ENCODE measurements at regions not wholly inside any gene's neighbourhood (a gene's known extent, or its start where the extent isn't known, plus 50 kb on each side); places are given as distances from the start of the nearest gene placed in this dataset.
"Not testable (repeated sequence)": the region's sequence is repeated elsewhere in the genome, so short reads cannot be mapped to it uniquely, and the experiment has no call there.

DNA sequence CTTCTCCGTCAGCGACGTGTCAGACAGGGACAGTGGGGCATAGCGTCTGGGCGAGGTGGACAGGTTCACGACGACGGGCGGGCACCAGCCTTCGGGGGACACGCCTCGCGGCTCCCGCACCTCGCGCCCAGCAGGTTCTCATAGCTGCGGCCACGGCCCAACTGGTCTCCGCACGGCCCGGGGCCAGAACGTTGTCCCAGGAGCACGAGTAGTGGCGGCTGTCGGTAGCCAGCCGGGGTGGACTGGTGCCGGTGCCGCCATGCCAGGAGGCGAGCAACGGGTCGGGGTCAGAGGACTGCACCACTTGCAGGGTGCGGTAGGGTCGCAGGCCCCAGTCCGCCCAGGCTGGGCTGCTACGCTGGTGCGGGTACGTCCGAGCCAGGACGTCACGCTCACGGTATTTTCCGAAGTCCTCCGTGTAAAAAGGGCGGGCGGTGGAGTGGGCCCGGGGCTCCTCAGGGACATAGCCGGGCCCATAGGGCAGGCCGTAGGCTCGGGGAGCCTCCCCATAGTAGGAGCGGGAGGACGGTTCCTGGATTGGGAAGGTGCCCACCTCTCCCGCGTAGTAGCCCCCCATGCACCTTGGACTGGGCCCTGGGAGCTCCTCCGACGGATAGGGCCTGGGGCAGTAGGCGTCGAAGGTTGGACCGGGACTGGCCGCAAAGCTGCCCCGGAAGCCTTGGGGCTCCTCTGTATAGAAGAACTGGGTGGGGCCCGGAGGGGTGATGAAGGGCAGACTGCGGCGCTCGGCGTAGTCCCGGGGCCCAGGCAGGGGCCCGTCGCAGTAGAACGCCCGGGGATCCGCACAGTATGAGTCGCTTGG is 301.2 kb downstream of the CCDC74A start:
- DNase-seq = not testable (repeated sequence)

DNA sequence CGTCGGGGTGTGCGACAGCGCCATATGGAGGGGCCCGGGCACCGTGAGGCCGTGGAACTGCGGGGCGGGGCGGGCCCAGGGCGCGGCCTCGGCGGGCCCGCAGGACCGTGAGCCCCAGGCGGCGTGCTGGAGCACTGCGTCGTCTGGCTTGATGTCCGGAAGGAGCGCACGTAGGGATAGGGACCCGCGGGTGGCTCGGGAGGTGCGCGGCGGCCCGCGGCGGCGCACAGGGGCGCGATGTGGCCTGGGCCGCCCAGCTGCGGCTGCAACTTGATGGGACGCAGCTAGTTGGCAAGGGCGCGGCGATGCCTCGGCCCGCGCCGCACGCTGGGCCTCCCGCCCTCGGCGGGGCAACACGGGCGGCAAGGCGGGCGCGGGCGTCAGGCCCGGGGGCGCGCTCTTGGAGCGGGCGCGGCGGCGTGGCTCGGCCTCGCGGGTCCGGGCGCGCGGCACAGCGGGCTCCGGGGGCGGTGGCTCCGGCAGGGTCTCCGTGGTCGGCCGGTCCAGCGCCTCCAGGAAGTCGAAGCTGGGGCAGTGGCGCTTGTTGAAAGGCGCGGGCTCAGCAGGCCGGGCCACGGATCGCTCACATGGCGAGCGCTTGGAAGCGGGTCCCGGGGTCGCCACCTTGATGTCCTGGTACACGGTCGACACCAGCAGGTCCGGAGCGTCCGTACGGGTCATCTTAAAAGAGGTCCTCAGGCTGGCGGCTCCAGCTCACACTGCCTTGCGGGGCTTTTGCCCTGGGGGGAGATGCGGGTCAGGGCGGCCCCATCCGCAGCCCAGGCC is 302.0 kb downstream of the CCDC74A start:
- DNase-seq = not testable (repeated sequence)

DNA sequence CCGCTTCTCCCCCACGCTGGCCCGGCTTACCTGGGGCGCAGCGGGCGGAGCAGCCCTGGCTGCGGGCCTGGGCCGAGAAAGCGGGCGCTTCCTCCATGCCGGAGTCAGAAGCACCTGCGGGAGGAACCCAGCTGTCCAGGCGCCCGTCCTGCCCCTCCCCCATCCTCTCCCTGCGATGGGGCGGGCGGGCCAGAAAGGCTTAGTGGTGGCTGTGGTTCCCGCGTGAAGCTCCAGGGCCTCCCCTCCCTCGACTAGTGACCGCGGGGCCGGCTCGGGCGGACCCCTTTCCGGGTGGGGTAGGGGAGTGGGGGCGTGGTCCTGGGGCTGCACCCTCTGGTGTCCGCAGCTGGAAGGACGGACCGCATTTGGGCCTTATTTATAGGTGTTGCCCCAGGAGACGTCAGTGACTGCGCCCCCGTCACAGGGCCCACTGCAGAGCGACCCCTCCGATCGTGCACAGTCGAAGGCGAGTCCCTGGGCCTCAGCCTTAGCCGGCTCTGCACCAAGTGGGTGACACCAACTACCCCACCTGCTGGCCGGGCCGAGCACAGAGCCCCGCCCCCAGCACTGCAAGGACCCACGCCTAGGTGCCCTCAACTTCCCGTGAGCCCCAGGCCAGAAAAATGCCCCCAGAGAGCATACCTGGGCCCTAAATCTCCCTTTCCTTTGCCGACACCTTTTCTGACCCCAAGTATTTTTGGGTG is 302.7 kb downstream of the CCDC74A start:
- DNase-seq = not testable (repeated sequence)

DNA sequence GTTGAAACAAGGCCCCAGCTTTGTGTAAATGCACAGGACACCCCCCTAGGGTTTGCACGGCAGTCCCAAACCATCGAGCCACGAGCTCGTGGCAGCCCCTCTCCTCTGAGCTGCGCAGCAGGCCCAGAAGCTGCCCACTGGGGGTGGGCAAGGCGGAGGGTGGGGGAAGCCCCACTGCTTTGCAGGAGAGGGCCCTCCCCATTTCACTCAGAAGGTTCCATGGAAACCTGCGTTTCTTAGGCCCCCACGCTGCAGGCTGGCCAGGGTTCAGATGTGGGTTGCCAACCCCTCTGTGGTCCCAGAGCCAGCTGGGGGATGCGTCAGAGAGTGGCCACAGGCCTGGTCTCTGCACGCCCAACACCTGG is 303.2 kb downstream of the CCDC74A start:
- DNase-seq = not testable (repeated sequence)

DNA sequence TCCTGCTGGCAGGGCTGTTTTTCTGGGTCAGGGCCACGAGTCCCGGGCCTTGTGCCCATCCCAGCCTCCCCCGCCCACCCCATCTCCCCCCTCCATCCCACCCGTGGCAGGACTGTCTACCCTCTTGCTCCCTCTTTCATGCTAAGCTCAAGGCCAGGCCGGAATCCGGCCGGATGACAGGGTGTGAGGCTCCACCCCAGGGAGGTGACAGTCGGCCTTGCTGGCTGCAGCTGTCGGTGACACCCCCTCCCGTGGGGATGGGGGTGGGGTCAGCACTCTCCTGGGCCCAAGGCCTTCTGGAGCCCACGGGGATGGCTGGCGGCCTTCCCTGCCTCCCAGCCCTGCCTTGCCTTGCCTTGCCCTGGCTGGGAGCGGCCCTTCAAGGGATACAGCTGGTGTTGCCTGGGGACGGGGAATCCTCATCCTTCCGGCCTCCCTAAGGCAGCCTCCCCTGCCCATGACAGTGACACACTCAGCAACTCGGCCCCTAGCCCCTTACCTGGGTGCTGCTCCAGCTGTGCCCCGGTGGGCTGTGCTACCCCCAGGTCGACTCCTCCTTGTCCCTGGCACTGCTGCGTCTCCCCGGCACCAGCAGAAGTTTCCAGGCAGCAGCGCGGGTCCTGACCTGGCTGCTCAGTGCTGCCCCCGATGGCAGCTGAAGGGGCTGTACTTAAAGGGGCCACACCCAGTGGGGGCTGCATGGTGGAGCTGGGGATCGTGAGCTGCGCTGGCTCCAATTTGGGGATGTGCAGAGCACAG is 303.9 kb downstream of the CCDC74A start:
- peak; percentile 20 to 49 for DNase-seq

DNA sequence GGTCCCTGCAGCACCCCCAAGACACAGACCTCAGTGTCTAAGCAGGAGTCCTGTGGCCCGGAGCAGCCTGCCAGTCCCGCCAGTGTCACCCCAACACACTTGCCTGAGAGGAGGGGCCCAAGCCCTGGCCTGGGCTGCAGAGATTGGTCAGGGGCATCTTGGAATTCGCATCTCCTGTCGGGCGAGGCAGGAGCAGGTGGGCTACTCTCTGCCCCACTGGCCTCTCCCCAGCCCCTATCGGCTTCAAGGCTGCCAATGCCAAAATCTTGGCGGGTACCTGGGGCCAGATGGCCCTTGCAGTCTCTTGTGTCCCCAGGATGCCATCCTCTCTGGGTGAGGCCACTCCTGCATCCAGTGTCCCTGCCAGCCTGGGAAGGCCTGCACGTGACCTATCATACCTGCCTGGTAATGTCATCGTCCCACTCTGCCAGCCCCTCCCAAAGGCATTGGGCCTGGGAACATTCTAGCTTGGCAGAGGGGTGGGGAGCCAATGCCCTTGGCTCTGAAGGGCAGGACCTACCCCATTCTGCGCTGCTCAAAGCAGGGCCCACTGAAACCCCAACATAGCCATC is 304.6 kb downstream of the CCDC74A start:
- peak in 1 of 2 experiments; percentile 13 for DNase-seq

DNA sequence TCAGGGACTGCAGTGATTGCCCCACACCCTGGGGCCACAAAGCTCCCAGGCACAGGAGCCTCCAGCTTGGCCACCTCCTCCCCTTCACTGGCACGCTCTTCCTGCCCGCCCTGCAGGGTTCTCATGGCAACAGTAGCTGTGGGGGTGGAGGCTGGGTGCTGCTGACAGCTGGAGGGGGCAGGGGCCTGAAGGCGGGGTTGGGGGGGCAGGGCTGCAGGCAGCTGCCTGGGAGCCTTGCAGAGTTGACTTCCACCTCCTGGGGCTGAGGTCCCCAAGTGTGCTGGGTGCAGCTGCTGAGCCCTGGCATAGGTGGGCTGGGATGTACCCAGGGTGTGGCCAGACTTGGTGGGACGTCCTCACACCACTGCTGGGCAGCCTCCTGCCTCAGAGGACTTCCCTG is 305.2 kb downstream of the CCDC74A start:
- DNase-seq = peak; percentile 37 to 81

DNA sequence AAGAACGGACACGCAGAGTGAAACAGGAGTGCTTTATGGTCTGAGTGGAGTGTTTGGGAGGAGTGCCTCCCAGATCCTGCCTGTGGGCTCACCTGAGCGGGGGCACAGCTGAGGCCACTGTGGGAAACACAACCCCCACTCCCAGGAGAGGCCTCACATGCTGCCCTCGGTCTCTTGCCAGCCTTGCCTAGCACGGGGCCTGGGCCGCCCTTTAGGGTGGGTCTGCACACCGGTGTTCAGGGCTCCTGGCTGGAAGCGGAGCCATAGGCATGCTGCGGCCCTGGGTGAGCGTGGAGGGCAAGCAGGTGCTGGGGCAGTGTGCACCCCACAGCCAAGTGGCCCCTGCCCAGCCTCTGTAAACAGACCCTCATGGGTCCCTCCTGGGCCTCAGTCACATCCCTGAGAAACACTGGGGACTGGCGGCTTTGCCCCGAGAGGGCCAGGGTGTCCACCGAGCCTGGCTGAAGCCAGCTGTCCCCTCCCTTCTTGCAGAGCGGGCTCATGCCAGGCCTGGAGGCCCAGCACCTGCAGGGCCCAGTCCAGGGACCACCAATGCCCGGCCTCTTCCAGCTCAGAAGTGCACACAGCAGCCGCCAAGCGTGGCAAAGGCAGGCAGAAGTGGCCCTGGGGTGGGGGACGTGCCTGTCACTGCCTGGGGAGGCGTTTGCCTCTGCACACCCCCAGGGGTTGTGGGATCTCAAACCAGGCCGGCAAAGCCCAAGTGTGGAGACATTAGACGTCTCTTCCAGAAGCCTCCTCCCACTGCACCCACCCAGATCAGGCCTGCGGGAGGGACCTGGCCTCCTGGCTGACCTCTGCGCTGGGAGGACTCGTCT is 305.9 kb downstream of the CCDC74A start:
- DNase-seq = peak in 1 of 2 experiments; percentile 7

DNA sequence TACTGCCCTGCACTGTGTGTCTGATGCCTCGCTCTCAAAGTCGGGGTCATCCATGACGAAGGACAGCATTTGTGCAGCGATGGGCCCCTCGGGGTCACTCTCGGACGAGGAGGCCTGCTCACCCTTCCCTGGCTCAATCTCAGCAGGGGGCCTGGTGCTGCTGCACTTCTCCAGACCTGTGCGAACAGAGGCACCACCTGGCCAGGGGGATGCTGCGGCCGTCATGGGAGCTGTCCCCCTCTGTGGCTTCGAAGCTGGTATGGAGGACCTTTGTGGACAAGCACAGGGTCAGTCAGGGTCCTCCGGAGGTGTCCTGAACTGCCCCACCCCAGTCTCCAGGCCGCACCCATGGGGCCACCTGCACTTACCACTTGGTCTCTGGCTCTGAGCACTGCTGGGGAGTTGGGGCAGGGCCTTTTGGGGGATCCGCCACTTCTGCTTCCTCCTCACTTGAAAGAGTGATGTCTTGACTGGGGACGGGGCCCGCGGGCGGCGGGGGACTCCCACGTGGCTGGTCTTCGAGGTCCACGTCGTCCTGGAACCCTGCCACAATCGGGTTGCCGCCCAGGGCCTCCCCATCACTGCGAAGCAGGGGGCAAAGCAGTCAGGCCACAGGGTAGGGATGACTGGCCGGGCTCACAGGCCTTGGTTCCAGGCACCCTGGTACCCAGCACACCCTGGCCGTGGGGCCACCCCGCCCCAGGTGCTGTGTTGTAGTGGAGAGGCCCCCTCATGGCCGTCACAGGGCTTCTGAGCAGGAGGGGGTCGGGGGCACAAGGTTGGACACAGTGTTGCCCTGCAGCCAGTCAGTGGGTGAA is 306.7 kb downstream of the CCDC74A start:
- DNase-seq = not testable (repeated sequence)

DNA sequence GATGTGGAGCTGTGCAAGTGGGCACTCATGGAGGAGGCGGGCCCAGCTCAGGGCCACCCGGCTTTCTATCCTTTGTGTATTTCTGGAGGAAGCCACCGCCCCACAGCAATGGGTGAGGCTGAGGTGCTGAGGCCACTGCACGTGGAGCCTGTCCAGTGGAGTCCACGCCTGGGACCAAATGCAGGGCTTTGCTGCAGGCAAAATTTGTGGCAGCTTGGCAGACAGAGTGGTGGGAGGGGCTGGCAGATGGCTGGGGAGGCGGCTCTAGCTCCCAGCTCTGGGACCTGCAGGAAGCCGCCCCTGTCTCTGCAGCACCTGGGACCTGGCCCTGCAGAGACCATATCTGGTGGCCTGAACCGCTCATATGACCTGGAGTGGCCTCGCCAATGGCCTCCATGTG is 307.3 kb downstream of the CCDC74A start:
- peak; percentile 29 to 68 for DNase-seq

DNA sequence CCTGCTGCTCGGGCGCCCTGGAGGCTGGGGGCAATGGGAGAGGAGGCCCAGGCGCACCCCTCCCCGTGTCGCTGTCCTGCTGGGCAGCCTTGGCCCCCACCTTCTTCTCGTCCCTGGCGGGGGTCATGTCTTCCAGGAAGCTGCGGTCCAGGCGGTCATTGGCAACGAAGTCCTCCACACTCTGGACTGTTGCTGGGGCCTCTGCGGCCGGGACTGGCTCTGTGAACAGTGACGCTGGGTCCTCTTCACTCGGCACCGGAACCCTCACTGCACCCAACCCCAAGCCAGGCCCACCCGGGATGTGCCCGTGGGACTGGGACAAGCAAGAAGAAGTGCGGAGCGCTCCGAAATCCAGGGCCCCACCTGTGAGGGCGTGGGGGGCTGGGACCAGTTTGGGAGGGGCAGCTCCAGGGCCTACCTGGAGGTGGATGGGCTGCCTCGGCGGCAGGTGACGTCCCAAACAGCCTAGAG is 308.0 kb downstream of the CCDC74A start:
- DNase-seq = no peak

DNA sequence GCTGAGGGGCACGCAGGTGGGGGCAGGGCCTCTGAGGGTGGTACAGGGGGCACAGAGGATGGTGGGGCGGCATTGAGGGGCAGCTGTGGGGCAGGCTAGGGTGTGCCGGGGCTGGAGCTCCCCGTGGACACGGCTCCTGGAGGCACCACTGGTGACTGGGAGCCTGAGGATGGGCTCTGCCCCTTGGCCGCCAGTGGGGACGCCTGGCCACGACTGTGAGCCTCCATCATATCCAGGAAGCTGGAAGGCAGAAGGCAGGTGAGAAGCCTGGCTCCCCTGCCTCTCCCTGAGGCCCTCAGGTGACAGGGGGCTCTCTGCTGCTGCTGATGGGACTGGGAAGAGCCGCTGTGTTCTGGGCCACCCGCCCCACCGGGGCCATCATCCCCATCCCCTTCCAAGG is 308.4 kb downstream of the CCDC74A start:
- DNase-seq = not testable (repeated sequence)

DNA sequence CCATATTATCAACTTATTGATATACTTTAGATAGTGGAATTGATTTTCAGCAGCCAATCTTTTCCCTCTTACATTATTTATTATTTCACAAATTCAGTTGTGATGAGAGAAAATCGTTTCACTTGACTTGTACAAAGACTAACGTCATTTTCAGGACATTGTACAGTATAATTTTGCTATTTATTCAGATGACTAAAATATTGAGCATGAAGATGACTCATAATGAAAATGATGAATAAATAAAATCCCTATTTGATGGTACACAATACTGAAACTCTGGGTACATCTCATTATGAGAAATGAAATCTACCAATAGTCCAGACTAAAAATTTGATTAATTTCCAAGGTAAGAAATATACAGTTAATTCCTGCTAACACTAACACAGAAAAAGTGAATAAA is 316.4 kb downstream of the CCDC74A start:
- DNase-seq = not testable (repeated sequence)

DNA sequence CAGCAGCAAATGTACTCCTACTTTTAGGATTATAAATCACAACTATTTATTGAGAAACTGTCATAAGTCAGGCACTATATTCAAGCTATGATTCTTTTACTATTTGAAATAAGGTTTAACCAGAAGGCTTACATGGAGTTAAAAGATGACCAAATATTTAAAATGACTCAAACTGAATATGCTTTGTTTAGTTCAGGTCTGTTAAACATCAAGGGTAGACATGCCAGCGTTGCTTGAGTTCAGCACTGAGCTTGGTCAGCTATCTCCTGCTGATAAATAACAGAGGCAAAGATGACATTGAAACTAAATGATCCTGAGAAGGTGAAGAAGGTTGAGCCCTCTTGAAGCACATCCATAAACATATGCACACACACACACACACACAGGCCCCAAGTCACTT is 305.6 kb downstream of the ANKRD30BL start:
- DNase-seq = not testable (repeated sequence)

DNA sequence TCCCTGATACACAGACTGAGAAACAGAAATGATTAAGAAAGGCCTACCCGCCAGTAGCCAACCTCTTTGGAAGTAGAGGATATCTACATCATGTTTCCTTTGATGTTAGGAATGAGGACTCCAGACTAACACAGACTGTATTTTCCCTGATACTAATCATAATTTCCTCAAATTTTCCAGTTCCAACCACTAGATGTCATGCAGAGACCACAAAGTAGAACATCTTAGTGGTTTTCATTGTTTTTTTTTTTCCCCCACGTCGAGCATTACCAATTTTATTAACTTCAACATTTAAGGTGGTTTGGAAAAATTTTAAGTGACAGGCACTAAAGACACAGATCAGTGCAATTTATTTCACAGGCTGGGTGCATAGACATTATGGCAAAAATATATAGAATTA is 303.6 kb downstream of the ANKRD30BL start:
- DNase-seq = peak in 1 of 2 experiments; percentile 26
